HepG2 (cell line): ENCODE measurements at regions not wholly inside any gene's neighbourhood (a gene's known extent, or its start where the extent isn't known, plus 50 kb on each side); places are given as distances from the start of the nearest gene placed in this dataset.

Experiments used
- ATAC-seq: fragments of 200-7000 bp; cut with Tn5 transposase; 3 replicates; pipeline ENCODE4 v1.9.1; 2020; ENCODE audit warnings: mild to moderate bottlenecking, moderate library complexity
- BruUV-seq: library from RNA; stranded (reverse); fragments of 400-500 nt; replicated peaks from 2 replicates; lab custom pipeline; 2021; lab: Mats Ljungman, UMichigan
- CTCF ChIA-PET: fragments of 300-600 bp; formaldehyde crosslinking; extraction: SDS; loops from one replicate; lab custom pipeline; 2021; ENCODE audit warnings: low total read pairs, inconsistent platforms, low intra/inter-chr PET ratio; lab: Yijun Ruan, JAX
- POLR2A ChIA-PET: fragments of 350-600 bp; sonication (Branson Sonifier 250); formaldehyde crosslinking; loops from one replicate; lab custom pipeline; 2020; ENCODE audit warnings: antibody characterized with exemption, inconsistent platforms; lab: Yijun Ruan, JAX
- DNase-seq: peaks from one replicate; pipeline ENCODE4 v3.0.0-alpha.2; 2015; ENCODE audit warnings: low spot score
- FAIRE-seq: peaks from 3 replicates; lab custom pipeline; 2011; peaks lifted over from hg19 to GRCh38; lab: Jason Lieb, UNC
- H2AFZ ChIP-seq: one replicate; pipeline ENCODE4 v1.6.1; 2011; ENCODE audit warnings: low read length, inconsistent platforms
- H3K27ac ChIP-seq: fragments of 300-600 bp; 3 replicates; pipeline ENCODE4 v1.8.0; 2011; ENCODE audit warnings: mixed run types, mild to moderate bottlenecking, mixed read lengths, low read length, inconsistent platforms; ENCODE audit not compliant: insufficient read depth; ENCODE audit errors: extremely low read length
- H3K27me3 ChIP-seq, 2 experiments: fragments of 200-600 bp in 1 of 2; 2 replicates in 1 of 2; 3 replicates in 1 of 2; pipeline versions ENCODE4 v1.6.0 to v1.8.0; 2011; ENCODE audit warnings: low read length in 2 of 2, mild to moderate bottlenecking in 2 of 2, moderate library complexity in 2 of 2, inconsistent platforms in 1 of 2; ENCODE audit not compliant: insufficient read depth in 2 of 2, control insufficient read depth in 1 of 2
- H3K36me3 ChIP-seq, 2 experiments: fragments of 200-600 bp in 1 of 2; replicated peaks in 1 of 2; 2 replicates in 1 of 2; 3 replicates in 1 of 2; pipeline versions ENCODE4 v1.5.1 to v1.8.0; 2011; ENCODE audit warnings: low read length in 2 of 2, inconsistent platforms in 1 of 2; ENCODE audit not compliant: insufficient read depth in 2 of 2, control insufficient read depth in 1 of 2
- H3K4me1 ChIP-seq: 2 replicates; pipeline ENCODE4 v1.5.1; 2012; ENCODE audit warnings: low read length, inconsistent platforms; ENCODE audit not compliant: insufficient read depth
- H3K4me2 ChIP-seq: 2 replicates; pipeline ENCODE4 v1.6.0; 2011; ENCODE audit warnings: low read depth, low read length, inconsistent platforms
- H3K4me3 ChIP-seq, 3 experiments: fragments of 200-600 bp in 1 of 3; sonication (generic), shearing (Covaris generic) in 1 of 3; replicated peaks in 1 of 3; 2 replicates each; pipeline ENCODE4 v1.5.1; 2011 to 2016; ENCODE audit warnings: low read length in 3 of 3, inconsistent platforms in 2 of 3, low read depth in 2 of 3, mild to moderate bottlenecking in 2 of 3, control low read depth in 1 of 3, mixed read lengths in 1 of 3; ENCODE audit not compliant: insufficient read depth in 1 of 3
- H3K79me2 ChIP-seq: one replicate; pipeline ENCODE4 v1.6.1; 2011; ENCODE audit warnings: low read length, inconsistent platforms; ENCODE audit not compliant: insufficient read depth
- H3K9ac ChIP-seq: 2 replicates; pipeline ENCODE4 v1.6.0; 2011; ENCODE audit warnings: mild to moderate bottlenecking, low read depth, low read length, inconsistent platforms; ENCODE audit not compliant: insufficient read depth
- H3K9me3 ChIP-seq: 2 replicates; pipeline ENCODE4 v1.5.1; 2012; ENCODE audit warnings: mild to moderate bottlenecking, low read length
- H4K20me1 ChIP-seq: 2 replicates; pipeline ENCODE4 v1.6.0; 2011; ENCODE audit warnings: inconsistent platforms, mild to moderate bottlenecking, low read length, moderate library complexity; ENCODE audit not compliant: insufficient read depth
- ATF7 ChIP-seq, 2 experiments: fragments of 450-650 bp in 1 of 2; sonication (generic) in 1 of 2; formaldehyde crosslinking in 1 of 2; IDR thresholded peaks; 2 replicates each; pipeline versions ENCODE4 v1.4.0 to v1.6.1; 2016 to 2020; ENCODE audit warnings: antibody characterized with exemption in 1 of 2, mild to moderate bottlenecking in 1 of 2, missing genetic modification reagents in 1 of 2
- CEBPZ ChIP-seq: IDR thresholded peaks from 2 replicates; pipeline ENCODE4 v1.6.1; 2012; ENCODE audit warnings: low read length, improper control_type of control experiment
- CREB1 ChIP-seq, 2 experiments: fragments of 450-650 bp in 1 of 2; IDR thresholded peaks; 2 replicates each; pipeline ENCODE4 v1.6.1; 2016 to 2017; ENCODE audit warnings: control low read depth in 1 of 2, mild to moderate bottlenecking in 1 of 2, missing compliant biosample characterization in 1 of 2, missing genetic modification characterization in 1 of 2
- MIER2 ChIP-seq: IDR thresholded peaks from 2 replicates; pipeline ENCODE4 v1.6.1; 2016; ENCODE audit warnings: missing biosample characterization, missing genetic modification reagents
- SNAI1 ChIP-seq: sonication (generic); formaldehyde crosslinking; IDR thresholded peaks from 2 replicates; pipeline ENCODE4 v1.5.0; 2020; ENCODE audit warnings: mild to moderate bottlenecking, missing genetic modification reagents, borderline replicate concordance
- ZBTB8A ChIP-seq: sonication (generic); formaldehyde crosslinking; IDR thresholded peaks from 2 replicates; pipeline ENCODE4 v1.4.0; 2020; ENCODE audit warnings: mild to moderate bottlenecking, low read depth, missing genetic modification reagents, borderline replicate concordance
- WGBS: methylation state at CpG from one replicate; pipeline ENCODE4 v1.1.6; 2017; ENCODE audit warnings: low lambda C conversion rate; 5-methylcytosine and 5-hydroxymethylcytosine counted together
- in situ Hi-C: cut with HindIII; loops from 2 replicates; pipeline ENCODE4 v1.10.0; 2017; ENCODE audit warnings: low pct_unique_long_range_greater_than_20kb; ENCODE audit not compliant: extremely low pct_ligation_motif_present
- intact Hi-C: fragments of 100-400 bp; cut with micrococcal nuclease; formaldehyde crosslinking; loops from one replicate; pipeline ENCODE4 v1.10.0; 2022; ENCODE audit not compliant: unreplicated experiment

- BruUV-seq, result no TSS peak
- FAIRE-seq, result no peak
These were observed 358.6 kb downstream of the METTL4 start for GRCh38 chr18:2212598-2213205.

More at GRCh38 chr18:2212598-2213205, 358.6 kb downstream of the METTL4 start:
- Histone ChIP-seq H3K36me3 (no peaks in the 10 kb centered on the region), H3K9me3 (no peaks in the 10 kb centered on the region), H3K27ac (no peak overlapping the region), H3K27me3 (no peaks in the 10 kb centered on the region; a peak in 1 of 5 replicates), H4K20me1 (no peaks in the 10 kb centered on the region), H3K9ac (no peak overlapping the region), H3K4me1 (peaks cover 7% of the 10 kb centered on the region), H3K4me3 (no peak overlapping the region), H3K79me2 (no peaks in the 10 kb centered on the region), H3K4me2 (no peak overlapping the region), H2AFZ (no peak overlapping the region)
- WGBS, result 50% methylated on average over 1 of the region's 1 CpG
- TF ChIP-seq CEBPZ (no peak), SNAI1 (CRISPR knock-in tag) (no peak), MIER2 (CRISPR knock-in tag) (no peak), ATF7 (IDR thresholded peaks at IDR 0.05) (0 out of 2 replicates have a peak, but pooled peaks have one; percentile 1), ATF7 (CRISPR knock-in tag; IDR thresholded peaks at IDR 0.05) (no peak), ZBTB8A (CRISPR knock-in tag) (no peak), CREB1 (IDR thresholded peaks at IDR 0.05) (peak; percentile 1; the same call in 1 of the 2 replicates), CREB1 (CRISPR knock-in tag; IDR thresholded peaks at IDR 0.05) (no peak)
- intact Hi-C loops, result no loop called here
- ChIA-PET CTCF (no interaction called here), POLR2A (no interaction called here)
- DNase-seq, result no peak
- in situ Hi-C loops, result no loop called here
- ATAC-seq, result no peak
